ENCODE measurements at regions not wholly inside any gene's neighbourhood (a gene's known extent, or its start where the extent isn't known, plus 50 kb on each side); places are given as distances from the start of the nearest gene placed in this dataset.
"Not testable (repeated sequence)": the region's sequence is repeated elsewhere in the genome, so short reads cannot be mapped to it uniquely, and the experiment has no call there.

DNA sequence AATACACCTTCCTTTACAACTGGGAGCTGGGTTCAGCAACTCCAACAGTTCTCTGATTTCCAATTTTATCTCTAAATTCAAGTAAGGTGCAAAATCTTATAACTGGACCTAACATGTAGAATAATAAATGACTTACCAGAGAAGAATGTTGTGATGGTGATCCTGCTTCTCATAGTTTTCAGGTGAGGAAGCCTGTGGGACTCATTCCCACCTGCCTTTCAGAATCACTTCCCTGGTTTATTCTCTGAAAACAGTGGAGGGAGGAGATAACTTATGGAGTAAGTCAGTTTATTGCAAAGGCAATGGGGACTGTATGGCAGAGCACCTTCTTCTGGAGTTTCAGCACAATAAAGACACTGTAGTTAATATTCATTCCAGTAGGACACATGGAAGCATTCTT is 1188.2 kb upstream of the FAM98A start:
- intact Hi-C loops (cut with micrococcal nuclease) = no loop called here
- H3K27ac Mint-ChIP-seq = no peak overlapping the region
- no peaks in the 10 kb centered on the region for H3K4me1 Mint-ChIP-seq
- ChIA-PET CTCF (ENCODE audit: partially characterized antibody) (no interaction called here), POLR2A (ENCODE audit: partially characterized antibody) (no interaction called here)
- H3K4me3 Mint-ChIP-seq = no peak overlapping the region
- Histone ChIP-seq H3K36me3 (ENCODE audit: insufficient read depth, low read length) (no peaks in the 10 kb centered on the region), H3K27me3 (ENCODE audit: insufficient read depth, low read length) (no peaks in the 10 kb centered on the region), H3K27ac (ENCODE audit: low read depth, low read length) (no peak overlapping the region), H3K9me3 (ENCODE audit: control insufficient read depth in 1 of 2, low read length in 2 of 2) (no peaks in the 10 kb centered on the region), H3K4me3 (ENCODE audit: low read length in 2 of 2) (no peak overlapping the region), H3K4me1 (ENCODE audit: insufficient read depth, low read length) (no peaks in the 10 kb centered on the region)
- H3K36me3 Mint-ChIP-seq = no peaks in the 10 kb centered on the region
- DNase-seq = no peak
- H3K9me3 Mint-ChIP-seq = peaks cover 0 to 9% (median under 1%) of the 10 kb centered on the region in 8 donors
- no peaks in the 10 kb centered on the region for H3K27me3 Mint-ChIP-seq

DNA sequence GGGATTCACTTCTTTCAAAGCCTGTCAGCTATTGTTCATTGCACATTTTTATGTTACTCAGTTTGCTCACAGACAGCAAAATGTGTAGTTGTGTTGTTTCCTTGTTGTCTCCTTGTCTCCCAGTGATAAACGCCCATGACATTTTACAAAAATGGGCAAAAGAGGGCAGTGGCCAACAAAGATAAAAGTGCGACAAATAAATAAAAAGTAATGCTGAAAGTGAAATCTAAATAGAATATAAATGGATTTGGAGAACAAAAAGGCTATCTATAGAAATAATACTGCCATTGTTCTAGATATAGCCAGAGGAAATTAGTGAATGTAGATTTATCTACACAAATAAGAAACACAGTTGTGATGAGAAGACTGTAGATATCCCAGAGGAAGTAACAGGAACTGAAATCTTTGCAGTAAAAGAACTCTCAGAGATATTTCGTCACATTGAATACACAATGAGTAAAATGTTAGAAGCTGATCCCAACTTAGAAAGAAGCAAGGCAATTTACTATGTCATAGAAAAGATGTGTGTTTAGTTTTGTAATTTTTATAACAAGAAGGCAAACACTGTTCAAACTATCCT is 1186.2 kb upstream of the FAM98A start:
- intact Hi-C loops (cut with micrococcal nuclease) = no loop called here
- Histone ChIP-seq H3K36me3 (ENCODE audit: insufficient read depth, low read length) (no peaks in the 10 kb centered on the region), H3K4me1 (ENCODE audit: insufficient read depth, low read length) (no peaks in the 10 kb centered on the region), H3K9me3 (ENCODE audit: control insufficient read depth in 1 of 2, low read length in 2 of 2) (no peaks in the 10 kb centered on the region), H3K27me3 (ENCODE audit: insufficient read depth, low read length) (no peaks in the 10 kb centered on the region), H3K27ac (ENCODE audit: low read depth, low read length) (no peak overlapping the region), H3K4me3 (ENCODE audit: low read length in 2 of 2) (no peak overlapping the region)
- H3K9me3 Mint-ChIP-seq = peaks cover 0 to 14% (median 7%) of the 10 kb centered on the region in 8 donors
- H3K27ac Mint-ChIP-seq = no peak overlapping the region
- CTCF ChIA-PET (ENCODE audit: partially characterized antibody) = no interaction called here
- no peaks in the 10 kb centered on the region for H3K27me3 Mint-ChIP-seq
- H3K36me3 Mint-ChIP-seq = no peaks in the 10 kb centered on the region
- POLR2A ChIA-PET (ENCODE audit: partially characterized antibody) = no interaction called here
- DNase-seq = no peak
- no peaks in the 10 kb centered on the region for H3K4me1 Mint-ChIP-seq
- no peak overlapping the region for H3K4me3 Mint-ChIP-seq

DNA sequence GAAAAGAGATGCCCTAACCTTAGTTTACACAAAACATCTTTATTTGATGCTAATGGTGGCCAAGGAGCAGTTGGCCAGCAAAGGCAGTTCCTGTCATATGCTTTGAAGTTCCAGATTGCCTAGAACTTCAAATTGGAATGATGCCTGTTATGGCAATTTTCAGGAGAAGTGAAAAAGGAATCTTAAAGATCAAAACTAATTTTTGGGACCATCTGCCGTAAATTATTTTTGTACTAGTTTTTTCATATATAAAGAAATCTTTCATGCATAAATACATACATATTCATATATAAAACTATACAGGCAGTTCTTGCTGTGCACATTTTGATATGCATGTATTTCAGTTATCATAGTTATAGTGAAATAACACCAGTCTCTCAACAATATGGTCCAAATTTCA is 1185.6 kb upstream of the FAM98A start:
- no peaks in the 10 kb centered on the region for H3K36me3 ChIP-seq (ENCODE audit: insufficient read depth, low read length)
- Mint-ChIP-seq H3K36me3 (no peaks in the 10 kb centered on the region), H3K27me3 (no peaks in the 10 kb centered on the region), H3K27ac (no peak overlapping the region), H3K4me1 (no peaks in the 10 kb centered on the region), H3K9me3 (peaks cover 0 to 15% (median 6%) of the 10 kb centered on the region in 8 donors), H3K4me3 (no peak overlapping the region)
- ChIA-PET CTCF (ENCODE audit: partially characterized antibody) (no interaction called here), POLR2A (ENCODE audit: partially characterized antibody) (no interaction called here)
- H3K4me3 ChIP-seq (ENCODE audit: low read length in 2 of 2) = no peak overlapping the region
- H3K27me3 ChIP-seq (ENCODE audit: insufficient read depth, low read length) = no peaks in the 10 kb centered on the region
- no peaks in the 10 kb centered on the region for H3K9me3 ChIP-seq (ENCODE audit: control insufficient read depth in 1 of 2, low read length in 2 of 2)
- H3K27ac ChIP-seq (ENCODE audit: low read depth, low read length) = no peak overlapping the region
- no peak for DNase-seq
- intact Hi-C loops (cut with micrococcal nuclease) = no loop called here
- H3K4me1 ChIP-seq (ENCODE audit: insufficient read depth, low read length) = no peaks in the 10 kb centered on the region

DNA sequence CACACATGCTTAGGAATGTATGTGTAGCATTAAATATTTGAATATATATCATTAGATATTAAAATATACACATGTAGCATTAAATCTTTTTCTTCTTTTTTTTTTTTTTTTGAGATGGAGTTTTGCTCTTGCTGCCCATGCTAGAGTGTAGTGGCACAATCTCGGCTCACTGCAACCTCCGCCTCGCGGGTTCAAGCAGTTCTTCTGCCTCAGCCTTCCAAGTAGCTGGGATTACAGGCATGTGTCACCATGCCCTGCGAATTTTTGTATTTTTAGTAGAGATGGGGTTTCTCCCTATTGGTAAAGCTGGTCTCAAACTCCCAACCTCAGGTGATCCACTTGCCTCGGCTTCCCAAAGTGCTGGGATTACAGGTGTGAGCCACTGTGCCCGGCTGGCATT is 1151.6 kb upstream of the FAM98A start:
- H3K4me3 Mint-ChIP-seq; H3K27ac ChIP-seq (ENCODE audit: low read depth, low read length); POLR2A ChIA-PET (ENCODE audit: partially characterized antibody); H3K4me3 ChIP-seq (ENCODE audit: low read length in 2 of 2); H3K27me3 Mint-ChIP-seq; H3K36me3 Mint-ChIP-seq; H3K9me3 Mint-ChIP-seq; DNase-seq; intact Hi-C loops (cut with micrococcal nuclease); CTCF ChIA-PET (ENCODE audit: partially characterized antibody); H3K36me3 ChIP-seq (ENCODE audit: insufficient read depth, low read length); H3K9me3 ChIP-seq (ENCODE audit: control insufficient read depth in 1 of 2, low read length in 2 of 2); H3K27ac Mint-ChIP-seq; H3K27me3 ChIP-seq (ENCODE audit: insufficient read depth, low read length); H3K4me1 ChIP-seq (ENCODE audit: insufficient read depth, low read length); H3K4me1 Mint-ChIP-seq: not testable (repeated sequence)

DNA sequence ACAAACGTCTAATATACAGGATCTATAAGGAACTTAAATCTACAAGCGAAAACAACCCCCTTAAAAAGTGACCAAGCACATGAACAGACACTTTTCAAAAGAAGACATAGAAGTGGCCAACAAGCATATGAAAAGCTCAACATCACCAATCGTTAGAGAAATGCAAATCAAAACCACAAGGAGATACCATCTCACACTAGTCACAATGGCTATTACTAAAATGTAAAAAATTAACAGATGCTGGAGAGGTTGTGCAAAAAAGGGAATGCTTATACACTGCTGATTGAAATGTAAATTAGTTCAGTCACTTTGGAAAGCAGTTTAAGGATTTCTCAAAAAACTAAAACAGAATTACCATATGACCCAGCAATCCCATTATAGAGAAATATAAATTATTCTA is 1148.5 kb upstream of the FAM98A start:
- Histone ChIP-seq H3K9me3 (ENCODE audit: control insufficient read depth in 1 of 2, low read length in 2 of 2) (no peaks in the 10 kb centered on the region), H3K27me3 (ENCODE audit: insufficient read depth, low read length) (no peaks in the 10 kb centered on the region), H3K4me1 (ENCODE audit: insufficient read depth, low read length) (no peaks in the 10 kb centered on the region), H3K27ac (ENCODE audit: low read depth, low read length) (no peak overlapping the region), H3K36me3 (ENCODE audit: insufficient read depth, low read length) (no peaks in the 10 kb centered on the region), H3K4me3 (ENCODE audit: low read length in 2 of 2) (no peak overlapping the region)
- no peaks in the 10 kb centered on the region for H3K4me1 Mint-ChIP-seq
- H3K27ac Mint-ChIP-seq = no peak overlapping the region
- H3K36me3 Mint-ChIP-seq = no peaks in the 10 kb centered on the region
- H3K4me3 Mint-ChIP-seq = no peak overlapping the region
- H3K9me3 Mint-ChIP-seq = peaks cover 0 to 7% (median 3%) of the 10 kb centered on the region in 8 donors
- intact Hi-C loops (cut with micrococcal nuclease) = no loop called here
- ChIA-PET POLR2A (ENCODE audit: partially characterized antibody) (no interaction called here), CTCF (ENCODE audit: partially characterized antibody) (no interaction called here)
- no peaks in the 10 kb centered on the region for H3K27me3 Mint-ChIP-seq
- DNase-seq = no peak

- Histone ChIP-seq H3K4me1 (ENCODE audit: insufficient read depth, low read length) (no peaks in the 10 kb centered on the region), H3K9me3 (ENCODE audit: control insufficient read depth in 1 of 2, low read length in 2 of 2) (no peaks in the 10 kb centered on the region), H3K27ac (ENCODE audit: low read depth, low read length) (no peak overlapping the region), H3K36me3 (ENCODE audit: insufficient read depth, low read length) (no peaks in the 10 kb centered on the region), H3K4me3 (ENCODE audit: low read length in 2 of 2) (no peak overlapping the region), H3K27me3 (ENCODE audit: insufficient read depth, low read length) (no peaks in the 10 kb centered on the region)
- Mint-ChIP-seq H3K36me3 (no peaks in the 10 kb centered on the region), H3K4me1 (no peaks in the 10 kb centered on the region), H3K9me3 (peaks cover 0 to 13% (median 2%) of the 10 kb centered on the region in 8 donors), H3K27ac (no peak overlapping the region), H3K27me3 (no peaks in the 10 kb centered on the region), H3K4me3 (no peak overlapping the region)
- CTCF ChIA-PET (ENCODE audit: partially characterized antibody) = no interaction called here
- POLR2A ChIA-PET (ENCODE audit: partially characterized antibody) = no interaction called here
- intact Hi-C loops (cut with micrococcal nuclease) = no loop called here
- DNase-seq = no peak
Measured at GRCh38 chr2:34738691-34739090, 1139.6 kb upstream of the FAM98A start.

DNA sequence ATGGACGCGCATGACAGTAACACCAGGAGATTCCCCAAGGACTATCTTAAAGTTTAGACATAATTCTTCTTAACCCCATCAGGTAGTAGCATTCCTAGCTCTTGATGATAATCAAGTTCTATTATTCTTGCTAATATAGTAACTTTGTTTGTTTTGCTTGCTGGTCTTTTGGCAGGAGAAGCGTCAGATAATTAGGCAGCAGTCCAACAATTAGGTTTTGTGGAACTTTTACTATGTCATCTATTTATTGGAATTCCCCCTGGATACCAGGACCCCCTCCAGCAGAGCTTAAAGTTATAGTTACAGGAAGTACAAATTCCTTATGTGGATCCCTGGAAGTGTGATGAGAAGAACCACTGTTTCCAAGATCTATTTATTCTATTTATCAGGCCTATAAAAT is 1138.0 kb upstream of the FAM98A start:
- Mint-ChIP-seq H3K36me3 (no peaks in the 10 kb centered on the region), H3K27ac (no peak overlapping the region), H3K9me3 (peaks cover 0 to 13% (median 2%) of the 10 kb centered on the region in 8 donors), H3K4me3 (no peak overlapping the region), H3K4me1 (no peaks in the 10 kb centered on the region), H3K27me3 (no peaks in the 10 kb centered on the region)
- H3K36me3 ChIP-seq (ENCODE audit: insufficient read depth, low read length) = no peaks in the 10 kb centered on the region
- DNase-seq = no peak
- no peak overlapping the region for H3K4me3 ChIP-seq (ENCODE audit: low read length in 2 of 2)
- H3K9me3 ChIP-seq (ENCODE audit: control insufficient read depth in 1 of 2, low read length in 2 of 2) = no peaks in the 10 kb centered on the region
- H3K4me1 ChIP-seq (ENCODE audit: insufficient read depth, low read length) = no peaks in the 10 kb centered on the region
- ChIA-PET CTCF (ENCODE audit: partially characterized antibody) (no interaction called here), POLR2A (ENCODE audit: partially characterized antibody) (no interaction called here)
- intact Hi-C loops (cut with micrococcal nuclease) = no loop called here
- no peak overlapping the region for H3K27ac ChIP-seq (ENCODE audit: low read depth, low read length)
- H3K27me3 ChIP-seq (ENCODE audit: insufficient read depth, low read length) = no peaks in the 10 kb centered on the region

DNA sequence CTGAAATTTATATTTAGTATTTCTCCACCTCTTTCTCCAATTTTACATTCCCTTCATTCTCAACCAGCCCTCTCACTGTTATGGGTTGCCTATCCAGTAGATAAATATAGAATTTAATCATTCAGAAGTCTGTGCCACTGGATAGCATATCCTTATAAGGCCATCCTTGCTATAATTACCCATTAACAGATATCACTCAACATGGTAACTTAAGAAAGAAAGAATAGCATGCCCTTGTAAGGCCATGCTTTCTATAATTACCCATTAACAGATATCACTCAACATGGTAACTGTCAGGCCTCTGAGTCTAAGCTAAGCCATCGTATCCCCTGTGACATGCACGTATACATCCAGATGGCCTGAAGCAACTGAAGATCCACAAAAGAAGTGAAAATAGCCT is 1137.4 kb upstream of the FAM98A start:
- Histone ChIP-seq H3K9me3 (ENCODE audit: control insufficient read depth in 1 of 2, low read length in 2 of 2) (no peaks in the 10 kb centered on the region), H3K4me1 (ENCODE audit: insufficient read depth, low read length) (no peaks in the 10 kb centered on the region), H3K27ac (ENCODE audit: low read depth, low read length) (no peak overlapping the region), H3K4me3 (ENCODE audit: low read length in 2 of 2) (no peak overlapping the region), H3K27me3 (ENCODE audit: insufficient read depth, low read length) (no peaks in the 10 kb centered on the region), H3K36me3 (ENCODE audit: insufficient read depth, low read length) (no peaks in the 10 kb centered on the region)
- H3K9me3 Mint-ChIP-seq = peaks cover 0 to 13% (median 2%) of the 10 kb centered on the region in 8 donors
- no peak overlapping the region for H3K4me3 Mint-ChIP-seq
- POLR2A ChIA-PET (ENCODE audit: partially characterized antibody) = no interaction called here
- CTCF ChIA-PET (ENCODE audit: partially characterized antibody) = no interaction called here
- H3K36me3 Mint-ChIP-seq = no peaks in the 10 kb centered on the region
- no peaks in the 10 kb centered on the region for H3K27me3 Mint-ChIP-seq
- no peaks in the 10 kb centered on the region for H3K4me1 Mint-ChIP-seq
- H3K27ac Mint-ChIP-seq = no peak overlapping the region
- intact Hi-C loops (cut with micrococcal nuclease) = no loop called here
- no peak for DNase-seq

Measured in CD4-positive, alpha-beta memory T cell (primary cell).